SK-N-SH treated with all-trans-retinoic acid at 6 μM for 48 hours (cell line): ENCODE measurements at regions not wholly inside any gene's neighbourhood (a gene's known extent, or its start where the extent isn't known, plus 50 kb on each side); places are given as distances from the start of the nearest gene placed in this dataset.
A peak's percentile ranks its signal among the peaks of the same experiment; 100 is the strongest.

Source experiments
- ATAC-seq: fragments of 200-7000 bp; cut with Tn5 transposase; 3 replicates; pipeline ENCODE4 v1.9.1; 2020; ENCODE audit warnings: mild to moderate bottlenecking, moderate library complexity
- ARNTL ChIP-seq: fragments of 450-650 bp; formaldehyde crosslinking; IDR thresholded peaks from 2 replicates; pipeline ENCODE4 v1.5.0; 2020; ENCODE audit warnings: low read depth, mild to moderate bottlenecking, moderate library complexity, borderline replicate concordance
- BACH2 ChIP-seq: fragments of 250-450 bp; sonication (Bioruptor Pico); IDR thresholded peaks from 2 replicates; pipeline ENCODE4 v1.9.0; 2021; ENCODE audit warnings: mild to moderate bottlenecking, borderline replicate concordance
- CSDC2 ChIP-seq: fragments of 250-450 bp; sonication (Bioruptor Pico); IDR thresholded peaks from 2 replicates; pipeline ENCODE4 v1.5.0; 2020; ENCODE audit warnings: mild to moderate bottlenecking, moderate library complexity
- CSRNP3 ChIP-seq: fragments of 250-450 bp; sonication (Bioruptor Pico); IDR thresholded peaks from 2 replicates; pipeline ENCODE4 v1.5.1; 2021; ENCODE audit warnings: mild to moderate bottlenecking, moderate library complexity
- ESRRG ChIP-seq: fragments of 250-450 bp; sonication (Bioruptor Pico); IDR thresholded peaks from 2 replicates; pipeline ENCODE4 v1.6.1; 2021; ENCODE audit warnings: mild to moderate bottlenecking
- ISL1 ChIP-seq: fragments of 250-450 bp; sonication (Bioruptor Pico); IDR thresholded peaks from 2 replicates; pipeline ENCODE4 v2.1.2; 2022; ENCODE audit warnings: mild to moderate bottlenecking, moderate library complexity
- PATZ1 ChIP-seq: fragments of 250-450 bp; sonication (Bioruptor Pico); IDR thresholded peaks from 2 replicates; pipeline ENCODE4 v1.8.0; 2020; ENCODE audit warnings: mild to moderate bottlenecking, moderate library complexity, borderline replicate concordance
- POU6F1 ChIP-seq: fragments of 250-450 bp; sonication (Bioruptor Pico); IDR thresholded peaks from 2 replicates; pipeline ENCODE4 v1.8.0; 2021; ENCODE audit warnings: low read depth, mild to moderate bottlenecking, moderate library complexity, borderline replicate concordance
- PPARA ChIP-seq: fragments of 250-450 bp; sonication (Bioruptor Pico); IDR thresholded peaks from 2 replicates; pipeline ENCODE4 v1.5.0; 2020; ENCODE audit warnings: mild to moderate bottlenecking, borderline replicate concordance
- RARB ChIP-seq: fragments of 250-450 bp; sonication (Bioruptor Pico); IDR thresholded peaks from 2 replicates; pipeline ENCODE4 v1.8.0; 2021; ENCODE audit warnings: mild to moderate bottlenecking, moderate library complexity
- SNAI2 ChIP-seq: fragments of 250-450 bp; sonication (Bioruptor Pico); IDR thresholded peaks from 2 replicates; pipeline ENCODE4 v1.5.0; 2020; ENCODE audit warnings: mild to moderate bottlenecking, moderate library complexity
- TCF4 ChIP-seq: fragments of 250-450 bp; sonication (Bioruptor Pico); IDR thresholded peaks from 2 replicates; pipeline ENCODE4 v1.8.0; 2021; ENCODE audit warnings: mild to moderate bottlenecking, moderate library complexity, borderline replicate concordance
- TOX ChIP-seq: fragments of 250-450 bp; sonication (Bioruptor Pico); IDR thresholded peaks from 2 replicates; pipeline ENCODE4 v1.8.0; 2021; ENCODE audit warnings: mild to moderate bottlenecking, moderate library complexity, borderline replicate concordance
- TSHZ2 ChIP-seq: fragments of 250-450 bp; sonication (Bioruptor Pico); IDR thresholded peaks from 2 replicates; pipeline ENCODE4 v1.5.0; 2020; ENCODE audit warnings: mild to moderate bottlenecking, moderate library complexity
- ZC3H10 ChIP-seq: fragments of 250-450 bp; sonication (Bioruptor Pico); IDR thresholded peaks from 2 replicates; pipeline ENCODE4 v1.5.1; 2021; ENCODE audit warnings: mild to moderate bottlenecking, moderate library complexity
- ZFP3 ChIP-seq: fragments of 250-450 bp; sonication (Bioruptor Pico); IDR thresholded peaks from 2 replicates; pipeline ENCODE4 v1.5.0; 2020; ENCODE audit warnings: mild to moderate bottlenecking, moderate library complexity
- ZFP30 ChIP-seq: fragments of 450-650 bp; formaldehyde crosslinking; IDR thresholded peaks from 2 replicates; pipeline ENCODE4 v1.5.0; 2022; ENCODE audit warnings: mild to moderate bottlenecking, moderate library complexity
- ZNF70 ChIP-seq: fragments of 450-650 bp; formaldehyde crosslinking; IDR thresholded peaks from 2 replicates; pipeline ENCODE4 v1.5.0; 2020; ENCODE audit warnings: mild to moderate bottlenecking, moderate library complexity
- ZNF8 ChIP-seq: fragments of 450-650 bp; formaldehyde crosslinking; IDR thresholded peaks from 2 replicates; pipeline ENCODE4 v1.5.0; 2020; ENCODE audit warnings: mild to moderate bottlenecking, moderate library complexity

GRCh38 chr14:85325134-85326017, 204.6 kb upstream of the FLRT2 start:
- no peak for TF ChIP-seq ZNF8 (CRISPR knock-in tag)
- TF ChIP-seq ESRRG (CRISPR knock-in tag) = no peak

GRCh38 chr14:85332401-85332800, 197.5 kb upstream of the FLRT2 start:
- TF ChIP-seq RARB (CRISPR knock-in tag) = no peak
- no peak for TF ChIP-seq ZC3H10 (CRISPR knock-in tag)
- TF ChIP-seq ZFP3 (CRISPR knock-in tag) = no peak
- no peak for TF ChIP-seq SNAI2
- no peak for TF ChIP-seq PPARA (CRISPR knock-in tag)
- no peak for TF ChIP-seq CSRNP3 (CRISPR knock-in tag)
- no peak for TF ChIP-seq ISL1 (CRISPR knock-in tag)
- TF ChIP-seq TSHZ2 (CRISPR knock-in tag) = no peak
- TF ChIP-seq ZFP30 (CRISPR knock-in tag) = no peak
- TF ChIP-seq POU6F1 (CRISPR knock-in tag) = no peak
- TF ChIP-seq TCF4 (CRISPR knock-in tag) = no peak
- no peak for TF ChIP-seq PATZ1
- TF ChIP-seq BACH2 (CRISPR knock-in tag) = no peak
- TF ChIP-seq ZNF70 (CRISPR knock-in tag) = no peak
- TF ChIP-seq CSDC2 (CRISPR knock-in tag) = no peak
- ATAC-seq = no peak

More at GRCh38 chr14:85325134-85326017, 204.6 kb upstream of the FLRT2 start:
- no peak for ATAC-seq

GRCh38 chr14:85333313-85333712, 196.6 kb upstream of the FLRT2 start:
- peak; percentile 91 for ATAC-seq
- TF ChIP-seq CSRNP3 (CRISPR knock-in tag) (no peak), TOX (0 out of 2 replicates have a peak, but pooled peaks have one; percentile 13)
- TF ChIP-seq, all 23 proteins: peak for 1

- no peak for ATAC-seq
- TF ChIP-seq ARNTL (CRISPR knock-in tag) (no peak), TCF4 (CRISPR knock-in tag) (no peak), RARB (CRISPR knock-in tag) (no peak), ZNF8 (CRISPR knock-in tag) (no peak), ZNF70 (CRISPR knock-in tag) (no peak), BACH2 (CRISPR knock-in tag) (no peak), CSRNP3 (CRISPR knock-in tag) (no peak)
These were observed 196.1 kb upstream of the FLRT2 start for GRCh38 chr14:85333841-85334240.
